DMS 273 (cell line): ENCODE measurements at regions not wholly inside any gene's neighbourhood (a gene's known extent, or its start where the extent isn't known, plus 50 kb on each side); places are given as distances from the start of the nearest gene placed in this dataset.

ENCODE experiments used
- DNase-seq: peaks from one replicate; lab custom pipeline; 2025; ENCODE audit not compliant: unreplicated experiment; lab: John Stamatoyannopoulos, UW

GRCh38 chr2:157124731-157125130 is 132.8 kb upstream of the GALNT5 start:
- no peak for DNase-seq

- no peak for DNase-seq
Observed at GRCh38 chr2:157125685-157126084, 131.8 kb upstream of the GALNT5 start.

GRCh38 chr2:157127249-157128012 is 130.1 kb upstream of the GALNT5 start:
- no peak for DNase-seq

GRCh38 chr2:157143901-157144300 is 113.6 kb upstream of the GALNT5 start:
- DNase-seq: no peak

GRCh38 chr2:157149270-157149669 is 108.2 kb upstream of the GALNT5 start:
- no peak for DNase-seq

GRCh38 chr2:157150747-157151146 is 106.8 kb upstream of the GALNT5 start:
- no peak for DNase-seq

- DNase-seq: no peak
Observed at GRCh38 chr2:157152362-157152761, 105.1 kb upstream of the GALNT5 start.

GRCh38 chr2:157155992-157156391 is 101.5 kb upstream of the GALNT5 start:
- no peak for DNase-seq

- DNase-seq: no peak
Observed at GRCh38 chr2:157158111-157158510, 99.4 kb upstream of the GALNT5 start.

- DNase-seq: no peak
Observed at GRCh38 chr2:157159221-157159934, 98.1 kb upstream of the GALNT5 start.

GRCh38 chr2:157160111-157160510 is 97.4 kb upstream of the GALNT5 start:
- no peak for DNase-seq

GRCh38 chr2:157164370-157164769 is 93.1 kb upstream of the GALNT5 start:
- DNase-seq: no peak

GRCh38 chr2:157164891-157165290 is 92.6 kb upstream of the GALNT5 start:
- no peak for DNase-seq

- no peak for DNase-seq
Observed at GRCh38 chr2:157168501-157168900, 89.0 kb upstream of the GALNT5 start.

GRCh38 chr2:157169889-157170288 is 87.6 kb upstream of the GALNT5 start:
- DNase-seq: no peak

GRCh38 chr2:157170299-157170698 is 87.2 kb upstream of the GALNT5 start:
- no peak for DNase-seq

- DNase-seq: no peak
Observed at GRCh38 chr2:157172239-157172638, 85.3 kb upstream of the GALNT5 start.

GRCh38 chr2:157172866-157173578 is 84.5 kb upstream of the GALNT5 start:
- DNase-seq: peak; percentile 72

- DNase-seq: peak; percentile 96
Observed at GRCh38 chr2:157173740-157174184, 83.7 kb upstream of the GALNT5 start.

- peak; percentile 43 for DNase-seq
Observed at GRCh38 chr2:157174321-157174720, 83.2 kb upstream of the GALNT5 start.

GRCh38 chr2:157176602-157177001 is 80.9 kb upstream of the GALNT5 start:
- DNase-seq: no peak

- peak; percentile 11 for DNase-seq
Observed at GRCh38 chr2:157178874-157179273, 78.6 kb upstream of the GALNT5 start.
